Tibial artery (tissue), 4 donors: ENCODE measurements at regions not wholly inside any gene's neighbourhood (a gene's known extent, or its start where the extent isn't known, plus 50 kb on each side); places are given as distances from the start of the nearest gene placed in this dataset.

Source experiments
- DNase-seq, 2 donors: peaks; one replicate each; pipeline ENCODE4 v3.0.0-alpha.2; 2019
- H3K27ac ChIP-seq, 2 donors: fragments of 200-600 bp; sonication (generic) in 1 of 2; 1 replicate in 1 of 2; 2 replicates in 1 of 2; pipeline ENCODE4 v1.5.1; 2018 to 2019; ENCODE audit warnings: mild to moderate bottlenecking in 1 of 2
- H3K27me3 ChIP-seq, 2 donors: fragments of 200-600 bp; sonication (generic) in 1 of 2; one replicate each; pipeline versions ENCODE4 v1.5.1 to v1.6.0; 2016 to 2019
- H3K36me3 ChIP-seq, 3 donors: fragments of 200-600 bp; sonication (generic) in 2 of 3; one replicate each; pipeline ENCODE4 v1.5.1; 2016 to 2019; ENCODE audit warnings: mild to moderate bottlenecking in 2 of 3
- H3K4me1 ChIP-seq, 4 donors: fragments of 200-600 bp; sonication (generic) in 2 of 4; 1 replicate in 3 of 4; 2 replicates in 1 of 4; pipeline ENCODE4 v1.5.1; 2016 to 2019
- H3K4me3 ChIP-seq, 2 donors: fragments of 200-600 bp; sonication (generic) in 1 of 2; 1 replicate in 1 of 2; 2 replicates in 1 of 2; pipeline ENCODE4 v1.5.1; 2018 to 2019; ENCODE audit warnings: mild to moderate bottlenecking in 2 of 2
- H3K9me3 ChIP-seq, 3 donors: fragments of 200-600 bp; sonication (generic) in 1 of 3; one replicate each; pipeline ENCODE4 v1.5.1; 2016 to 2019
- CTCF ChIP-seq, 2 experiments: fragments of 200-600 bp in 1 of 2; fragments of 450-650 bp in 1 of 2; IDR thresholded peaks; one replicate each; pipeline ENCODE4 v1.5.1; 2017 to 2019; ENCODE audit warnings: antibody characterized with exemption in 2 of 2, mild to moderate bottlenecking in 1 of 2, moderate library complexity in 1 of 2
- intact Hi-C: fragments of 100-400 bp; cut with DNase I; formaldehyde crosslinking; loops from one replicate; pipeline ENCODE4 v1.15.0; 2023; ENCODE audit warnings: low total_unique reads

DNA sequence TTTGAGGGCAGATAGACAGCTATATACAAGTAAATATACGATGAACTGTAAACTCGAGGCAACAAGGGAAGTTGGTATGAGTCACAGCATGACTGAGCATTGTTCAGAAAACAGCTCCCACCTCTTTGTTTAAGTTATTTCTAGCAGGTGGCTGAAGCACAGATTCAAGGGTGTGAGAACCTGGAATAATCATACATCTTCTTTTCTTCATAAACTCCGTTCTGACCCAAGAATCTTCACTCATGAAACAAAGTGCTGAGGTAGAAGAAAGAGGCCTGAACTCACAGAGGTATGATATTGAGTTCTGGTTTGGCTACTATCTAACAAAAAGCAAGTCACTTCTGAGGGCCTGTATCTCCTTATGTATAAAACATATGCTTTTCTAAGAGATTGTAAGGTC, 364.1 kb upstream of the KITLG start:
- Histone ChIP-seq H3K36me3 (no peaks in the 10 kb centered on the region), H3K9me3 (no peaks in the 10 kb centered on the region), H3K27ac (no peak overlapping the region), H3K4me3 (no peak overlapping the region), H3K4me1 (peaks cover 0 to 4% (median 0%) of the 10 kb centered on the region in 4 donors), H3K27me3 (no peaks in the 10 kb centered on the region)
- TF ChIP-seq CTCF (IDR thresholded peaks at IDR 0.05): no peak
- intact Hi-C loops: no loop called here
- no peak for DNase-seq

DNA sequence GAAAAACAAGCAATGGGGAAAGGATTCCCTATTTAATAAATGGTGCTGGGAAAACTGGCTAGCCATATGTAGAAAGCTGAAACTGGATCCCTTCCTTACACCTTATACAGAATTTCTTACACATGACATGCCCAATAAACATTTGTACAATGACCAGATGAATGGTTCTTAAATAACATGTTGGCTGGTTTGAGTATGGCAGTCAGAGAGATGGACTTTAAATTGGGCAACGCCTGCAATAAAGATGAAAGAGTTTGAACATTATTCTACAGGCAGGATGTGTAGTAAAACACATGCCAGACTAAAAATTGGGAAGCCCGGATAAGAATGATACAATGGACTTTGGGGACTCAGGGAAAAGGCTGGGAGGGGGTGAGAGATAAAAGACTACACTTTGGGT, 360.6 kb upstream of the KITLG start:
- intact Hi-C loops: no loop called here
- TF ChIP-seq CTCF (IDR thresholded peaks at IDR 0.05): no peak
- no peak for DNase-seq
- H3K4me1 ChIP-seq: no peaks in the 10 kb centered on the region
- no peak overlapping the region for H3K4me3 ChIP-seq
- H3K27ac ChIP-seq: no peak overlapping the region
- H3K27me3 ChIP-seq: no peaks in the 10 kb centered on the region
- no peaks in the 10 kb centered on the region for H3K9me3 ChIP-seq
- H3K36me3 ChIP-seq: no peaks in the 10 kb centered on the region

- no peaks in the 10 kb centered on the region for H3K9me3 ChIP-seq
- intact Hi-C loops: no loop called here
- no peak for DNase-seq
- H3K27ac ChIP-seq: no peak overlapping the region
- H3K36me3 ChIP-seq: no peaks in the 10 kb centered on the region
- no peaks in the 10 kb centered on the region for H3K27me3 ChIP-seq
- H3K4me3 ChIP-seq: no peak overlapping the region
- no peaks in the 10 kb centered on the region for H3K4me1 ChIP-seq
- no peak for TF ChIP-seq CTCF (IDR thresholded peaks at IDR 0.05)
Measured at GRCh38 chr12:88935856-88936255, 355.6 kb upstream of the KITLG start.

DNA sequence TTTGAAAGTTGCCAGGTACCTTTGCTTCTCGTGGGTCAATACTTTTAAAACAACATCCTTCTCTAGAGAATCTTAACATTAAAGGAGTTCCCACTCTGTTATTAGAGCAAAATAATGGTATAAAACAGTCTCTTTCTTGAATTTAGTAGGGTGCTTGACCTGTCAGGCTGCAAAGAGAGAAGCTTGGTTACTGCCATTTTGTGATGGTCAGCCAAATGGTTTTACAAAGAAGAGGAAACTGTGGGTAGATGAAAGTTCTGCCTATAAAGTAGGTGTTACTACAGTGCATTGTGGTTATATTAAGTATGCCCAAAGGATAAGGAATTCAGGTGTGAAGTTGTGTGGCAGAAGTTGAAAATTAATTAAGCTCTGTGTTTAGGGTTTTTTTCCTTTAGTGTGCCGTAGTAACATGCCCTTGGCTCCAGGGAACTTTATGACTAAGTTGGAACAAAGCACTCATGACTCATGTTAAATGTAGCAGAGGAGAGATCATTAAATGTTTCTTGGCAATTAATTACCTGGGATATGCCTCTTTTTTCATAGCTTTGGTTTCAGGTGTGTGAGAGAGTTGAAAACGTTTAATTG, 354.0 kb upstream of the KITLG start:
- intact Hi-C loops: no loop called here
- no peaks in the 10 kb centered on the region for H3K27me3 ChIP-seq
- no peaks in the 10 kb centered on the region for H3K36me3 ChIP-seq
- no peaks in the 10 kb centered on the region for H3K9me3 ChIP-seq
- no peak for TF ChIP-seq CTCF (IDR thresholded peaks at IDR 0.05)
- H3K4me1 ChIP-seq: no peaks in the 10 kb centered on the region
- no peak overlapping the region for H3K4me3 ChIP-seq
- no peak overlapping the region for H3K27ac ChIP-seq
- DNase-seq: no peak

DNA sequence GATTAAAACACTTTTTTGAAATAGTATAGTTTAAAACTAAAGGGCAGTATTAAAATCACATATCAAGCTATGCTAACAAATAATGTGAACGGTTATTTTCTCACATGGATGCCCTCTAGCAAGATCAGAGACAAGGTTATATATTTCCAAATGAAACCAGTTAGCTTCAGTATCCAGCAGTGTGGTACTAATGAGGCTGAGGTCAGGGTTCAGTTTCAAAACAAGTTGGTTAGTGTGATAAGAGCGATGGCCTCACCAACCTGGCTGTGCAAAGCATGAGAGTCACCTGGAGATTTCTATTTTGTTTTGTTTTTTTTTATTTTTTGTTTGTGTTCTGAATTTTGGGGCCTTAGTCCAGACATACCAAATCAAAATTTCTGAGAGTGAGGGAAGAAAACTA, 352.2 kb upstream of the KITLG start:
- no peaks in the 10 kb centered on the region for H3K27me3 ChIP-seq
- no peak for TF ChIP-seq CTCF (IDR thresholded peaks at IDR 0.05)
- H3K4me1 ChIP-seq: no peaks in the 10 kb centered on the region
- intact Hi-C loops: no loop called here
- H3K27ac ChIP-seq: no peak overlapping the region
- no peak overlapping the region for H3K4me3 ChIP-seq
- no peak for DNase-seq
- H3K36me3 ChIP-seq: no peaks in the 10 kb centered on the region
- H3K9me3 ChIP-seq: no peaks in the 10 kb centered on the region

GRCh38 chr12:88931598-88931997, 351.3 kb upstream of the KITLG start:
- Histone ChIP-seq H3K27me3 (no peaks in the 10 kb centered on the region), H3K4me3 (no peak overlapping the region), H3K36me3 (no peaks in the 10 kb centered on the region), H3K9me3 (no peaks in the 10 kb centered on the region), H3K27ac (no peak overlapping the region), H3K4me1 (no peaks in the 10 kb centered on the region)
- DNase-seq: no peak
- no peak for TF ChIP-seq CTCF (IDR thresholded peaks at IDR 0.05)
- intact Hi-C loops: no loop called here
